Germinal center (tissue), 1 donor: ENCODE measurements at regions not wholly inside any gene's neighbourhood (a gene's known extent, or its start where the extent isn't known, plus 50 kb on each side); places are given as distances from the start of the nearest gene placed in this dataset.

Experiments
- DNase-seq: peaks from one replicate; pipeline ENCODE4 v3.0.0; 2012; ENCODE audit warnings: mixed read lengths, low spot score

DNA sequence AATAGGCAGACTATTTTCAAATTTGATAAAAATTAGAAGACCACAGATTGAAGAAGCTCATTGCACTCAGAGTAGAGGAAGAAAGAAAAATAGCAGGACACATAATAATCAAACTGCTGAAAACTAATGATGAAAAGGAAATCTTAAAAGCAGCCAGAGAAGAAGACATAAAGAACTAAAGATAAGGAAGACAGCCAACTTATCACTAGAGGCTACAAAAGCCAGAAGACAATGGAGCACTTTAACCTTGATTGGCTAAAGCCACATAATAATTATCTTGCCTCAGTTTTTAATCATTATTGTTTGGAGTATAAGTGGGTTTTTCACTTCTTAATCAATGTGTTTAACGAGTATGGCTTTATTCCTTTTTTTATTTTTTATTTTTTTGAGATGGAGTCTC, 397.6 kb downstream of the RNF144B start:
- DNase-seq, result no peak

DNA sequence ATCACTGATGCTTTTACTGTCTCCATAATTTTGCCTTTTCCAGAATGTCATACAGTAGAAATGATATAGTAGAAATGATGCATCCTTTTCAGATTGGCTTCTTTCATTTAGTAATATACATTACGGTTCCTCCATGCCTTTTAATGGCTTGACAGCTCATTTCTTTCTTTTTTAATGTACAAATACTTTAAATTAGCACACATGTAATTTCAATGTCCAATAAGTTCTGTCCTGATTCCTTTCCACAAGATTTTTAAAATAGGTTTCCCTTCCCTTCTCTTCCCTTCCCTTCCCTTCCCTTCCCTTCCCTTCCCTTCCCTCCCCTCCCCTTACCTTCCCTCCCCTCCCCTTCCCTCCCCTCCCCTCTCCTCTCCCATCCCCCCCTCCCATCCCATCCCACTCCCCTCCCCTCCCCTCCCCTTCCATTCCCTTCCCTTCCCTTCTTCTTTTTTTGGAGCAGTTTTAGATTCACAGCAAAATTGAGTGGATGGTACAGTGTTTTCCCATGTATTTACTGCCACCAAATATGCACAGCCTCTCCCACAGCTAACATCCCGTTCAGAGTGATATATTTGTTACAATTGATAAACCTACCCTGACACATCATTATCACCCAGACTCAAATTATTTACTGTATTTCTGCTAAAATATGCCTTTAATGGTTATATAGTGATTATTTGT, 398.8 kb downstream of the RNF144B start:
- no peak for DNase-seq

GRCh38 chr6:18792866-18793265, 405.7 kb downstream of the RNF144B start:
- DNase-seq, result no peak

GRCh38 chr6:18795726-18796125, 408.6 kb downstream of the RNF144B start:
- DNase-seq, result no peak

- DNase-seq, result no peak
Measured at GRCh38 chr6:18820725-18821124, 433.6 kb downstream of the RNF144B start.

DNA sequence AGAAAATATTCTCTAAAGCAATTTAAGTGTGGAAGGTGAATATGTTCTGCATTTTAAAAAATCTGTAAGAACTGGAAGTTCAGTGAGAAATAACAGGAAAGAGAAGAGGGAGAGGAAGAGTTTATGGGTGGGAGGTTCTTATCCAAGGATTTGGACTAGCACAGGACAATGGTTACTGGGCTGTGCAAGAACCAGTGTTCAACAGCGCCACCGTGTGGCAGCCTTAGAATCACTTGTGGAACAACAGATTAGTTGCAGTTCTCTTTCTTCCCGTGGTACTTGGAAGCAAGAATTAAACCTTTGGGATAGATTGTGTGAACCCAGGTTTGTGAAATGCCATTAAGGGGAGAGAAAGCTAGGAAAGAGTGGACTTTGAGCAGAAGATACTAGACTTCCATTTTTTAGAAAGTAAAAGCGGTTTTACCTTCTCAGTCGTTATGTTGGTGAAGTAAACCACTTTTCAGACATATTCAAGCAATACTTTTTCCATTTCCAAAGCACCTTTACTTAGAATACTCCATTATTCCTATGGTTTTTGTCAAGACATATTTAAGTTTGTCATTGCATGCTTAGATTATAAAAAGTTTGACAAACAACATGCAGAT, 436.7 kb downstream of the RNF144B start:
- no peak for DNase-seq

DNA sequence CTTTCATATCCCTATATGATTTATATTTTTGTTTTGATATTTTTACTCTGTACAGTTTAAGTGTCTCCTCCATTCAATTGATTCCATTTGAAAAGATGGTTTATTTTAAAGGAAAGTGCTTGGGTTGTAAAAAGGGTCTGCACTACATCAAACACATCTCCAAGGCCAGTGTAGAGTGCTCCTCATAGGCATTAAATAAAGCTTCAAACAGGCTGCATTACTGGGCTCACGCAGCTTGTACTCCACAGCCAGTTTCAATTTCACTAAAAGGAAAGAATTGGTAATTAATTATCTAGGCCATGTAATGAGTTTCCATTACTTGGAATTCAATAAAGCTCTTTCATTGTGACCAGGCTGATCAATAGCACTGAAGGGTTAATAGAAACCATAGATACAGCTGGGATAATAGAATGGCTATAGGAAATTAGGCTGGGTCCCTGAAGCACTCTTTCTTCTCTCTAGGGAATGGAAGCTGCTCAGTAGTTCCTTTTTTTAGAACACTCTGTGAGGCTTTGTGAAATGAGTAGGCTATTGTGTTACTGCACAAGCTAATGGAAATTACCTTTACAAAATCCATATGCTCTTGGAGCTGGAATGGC, 442.2 kb downstream of the RNF144B start:
- DNase-seq, result no peak

DNA sequence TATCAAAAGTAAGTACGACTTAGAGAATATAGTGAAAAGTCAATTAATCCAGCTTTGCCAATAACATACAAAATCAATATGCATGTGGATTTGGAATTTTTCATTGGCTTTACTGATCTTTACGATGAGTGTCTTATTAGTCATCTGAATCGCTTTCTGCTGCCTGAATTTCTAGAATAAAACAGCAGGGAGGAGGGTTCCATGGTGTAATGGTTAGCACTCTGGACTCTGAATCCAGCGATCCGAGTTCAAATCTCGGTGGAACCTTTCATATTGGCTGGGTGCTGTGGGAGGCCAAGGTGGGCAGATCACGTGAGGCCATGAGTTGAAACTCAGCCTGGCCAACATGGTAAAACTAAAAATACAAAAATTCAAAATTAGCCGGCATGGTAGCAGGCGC, 448.8 kb downstream of the RNF144B start:
- DNase-seq, result no peak

GRCh38 chr6:18837013-18837412, 449.9 kb downstream of the RNF144B start:
- DNase-seq, result no peak

- DNase-seq, result no peak
Measured at GRCh38 chr6:18842534-18842933, 455.4 kb downstream of the RNF144B start.

DNA sequence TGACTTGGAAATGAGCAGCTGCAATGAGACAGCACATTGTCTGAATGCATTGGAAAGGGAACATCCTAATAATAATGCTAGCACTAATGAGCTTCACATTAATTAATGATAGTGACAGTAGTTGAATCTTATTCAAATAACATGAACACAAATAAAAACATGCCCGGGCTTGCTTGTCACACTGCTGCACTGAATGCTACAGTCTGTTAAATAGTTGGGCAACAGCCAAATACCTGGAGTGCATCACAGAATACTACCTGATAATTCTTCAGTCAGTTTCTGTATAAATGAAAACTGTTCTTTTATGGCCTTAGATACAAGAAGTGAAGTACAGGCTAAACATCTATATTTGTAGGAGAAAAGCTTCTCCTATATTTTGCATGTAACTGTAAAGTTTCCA, 458.7 kb downstream of the RNF144B start:
- DNase-seq, result no peak

- DNase-seq, result no peak
Measured at GRCh38 chr6:18846327-18846726, 459.2 kb downstream of the RNF144B start.

DNA sequence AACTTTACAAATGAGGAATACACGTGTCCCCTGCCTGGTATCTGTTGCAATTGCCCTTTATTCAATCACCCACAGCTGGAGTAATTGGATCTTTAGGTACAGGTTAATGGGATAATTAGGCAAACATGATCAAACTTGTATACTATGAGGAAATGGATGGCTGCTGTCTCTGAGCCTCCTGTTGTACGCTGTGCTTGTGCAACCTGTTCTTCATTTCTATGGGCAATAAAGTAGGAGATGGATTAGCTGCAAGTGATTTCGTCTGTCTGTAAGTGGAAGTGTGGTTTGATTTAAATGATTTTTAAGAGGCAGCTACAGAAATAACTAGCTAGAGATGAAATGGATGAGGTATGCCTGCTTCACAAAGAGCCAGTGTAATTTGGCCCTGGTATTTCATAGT, 474.1 kb downstream of the RNF144B start:
- DNase-seq, result no peak

- DNase-seq, result no peak
Measured at GRCh38 chr6:18883268-18883667, 496.1 kb downstream of the RNF144B start.

DNA sequence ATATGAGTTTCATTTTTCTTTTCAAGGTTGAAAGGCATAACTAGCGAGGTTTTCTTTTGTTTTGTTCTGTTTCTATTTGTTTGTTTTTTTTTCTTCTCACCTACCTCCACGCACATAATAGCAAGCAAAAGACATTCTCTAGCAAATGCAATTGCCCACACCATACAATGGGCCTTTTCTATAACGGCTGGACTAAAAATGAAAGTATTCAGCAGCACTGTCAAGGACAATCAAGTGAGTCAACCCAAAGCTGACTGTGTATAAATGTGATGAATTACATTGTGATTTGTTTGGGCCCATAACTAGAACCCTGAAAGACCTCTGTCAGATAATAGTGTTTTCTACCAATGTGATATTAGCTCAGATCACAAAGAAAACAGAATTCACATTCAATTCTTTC, 496.7 kb downstream of the RNF144B start:
- DNase-seq, result no peak

GRCh38 chr6:18893540-18894269, 506.6 kb downstream of the RNF144B start:
- DNase-seq, result no peak

DNA sequence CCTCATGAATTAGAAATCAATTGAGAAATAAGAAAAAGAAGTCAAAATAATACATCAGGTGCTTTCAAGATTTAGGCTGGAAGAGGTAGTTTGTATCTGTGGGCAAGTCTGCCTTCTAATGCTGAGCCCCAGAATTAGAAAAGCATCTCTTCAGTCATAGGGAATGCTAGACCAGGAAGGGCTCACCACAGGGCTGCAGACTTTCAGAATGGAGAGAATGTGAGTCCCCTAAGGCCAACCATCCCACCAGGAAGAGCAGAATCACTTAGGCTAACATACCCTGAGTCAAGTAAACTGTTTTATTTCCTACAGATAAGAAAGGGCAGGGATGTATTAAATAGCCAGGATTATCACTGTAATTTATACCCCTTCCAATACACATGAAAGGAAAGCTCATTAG, 510.2 kb downstream of the RNF144B start:
- DNase-seq, result no peak

GRCh38 chr6:18904681-18905080, 517.5 kb downstream of the RNF144B start:
- DNase-seq, result no peak

DNA sequence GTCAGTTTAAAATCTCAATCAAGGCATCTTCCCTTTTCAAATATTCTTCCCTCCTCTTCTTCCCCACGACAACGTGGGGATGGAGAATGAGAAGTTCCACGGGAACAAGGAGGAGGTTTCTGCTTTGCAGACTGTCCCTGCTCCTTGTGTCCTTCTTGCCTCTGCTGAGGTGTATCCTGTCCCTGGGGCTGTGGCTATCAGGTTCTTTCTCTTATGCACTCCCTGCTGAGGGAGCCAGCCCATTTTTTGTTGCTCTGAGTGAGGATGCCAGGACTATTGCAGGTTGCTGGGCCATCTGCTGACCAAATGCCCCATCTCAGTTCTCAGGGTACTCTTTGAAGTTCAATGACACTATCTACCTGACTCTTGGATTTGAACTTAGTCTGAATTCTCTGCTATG, 533.6 kb downstream of the RNF144B start:
- DNase-seq, result no peak

DNA sequence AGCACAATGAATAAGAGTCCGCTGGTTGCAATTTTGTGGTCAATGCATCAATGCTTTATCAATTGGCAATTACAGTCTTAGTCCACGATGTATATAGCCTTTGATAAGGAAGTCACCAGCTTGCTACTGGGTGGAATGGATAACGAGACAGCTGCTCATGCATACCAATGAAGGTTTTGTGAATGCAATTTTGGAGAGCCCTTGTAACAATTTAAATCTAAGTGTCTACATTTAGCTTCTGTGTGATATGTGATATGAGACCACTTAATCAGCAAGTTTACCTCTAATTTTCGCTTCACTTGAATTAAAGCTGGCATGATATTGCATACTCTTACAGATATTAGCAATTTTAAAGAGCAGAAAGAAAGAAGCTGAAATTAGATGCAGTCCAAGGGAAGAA, 543.9 kb downstream of the RNF144B start:
- no peak for DNase-seq

- DNase-seq, result no peak
Measured at GRCh38 chr6:18958146-18958545, 571.0 kb downstream of the RNF144B start.

- DNase-seq, result no peak
Measured at GRCh38 chr6:18961566-18961965, 574.4 kb downstream of the RNF144B start.

- no peak for DNase-seq
Measured at GRCh38 chr6:18962361-18962905, 575.3 kb downstream of the RNF144B start.
